ENCODE measurements at regions not wholly inside any gene's neighbourhood (a gene's known extent, or its start where the extent isn't known, plus 50 kb on each side); places are given as distances from the start of the nearest gene placed in this dataset.

DNA sequence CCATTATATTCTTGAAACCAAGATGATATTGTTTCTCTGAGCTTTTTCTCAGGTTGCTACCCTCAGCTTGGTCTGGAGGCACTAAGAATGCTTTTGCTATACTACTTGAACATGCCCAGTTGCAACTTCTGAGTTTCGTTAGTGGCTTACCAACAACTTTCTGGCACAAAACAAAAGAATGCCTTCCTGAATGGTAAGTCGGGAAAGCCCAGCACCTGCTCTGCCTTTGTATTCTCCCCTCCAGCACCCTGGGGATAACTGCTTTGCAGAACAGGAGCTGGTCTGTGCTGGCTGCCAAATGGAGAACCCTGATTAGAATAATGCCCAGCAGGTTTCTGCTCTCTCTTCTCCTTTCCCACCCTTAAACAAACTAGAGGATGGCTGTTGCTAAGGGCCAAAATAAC lies 149.3 kb downstream of the TGFB2 start:
- peaks cover 27% of the 10 kb centered on the region for H3K4me1 Mint-ChIP-seq (ENCODE audit: unreplicated experiment)
- no peaks in the 10 kb centered on the region for H3K9me3 Mint-ChIP-seq
- no peaks in the 10 kb centered on the region for H3K36me3 Mint-ChIP-seq
- DNase-seq (ENCODE audit: extremely low spot score, unreplicated experiment) = no peak
- TF ChIP-seq, protein P1, sequence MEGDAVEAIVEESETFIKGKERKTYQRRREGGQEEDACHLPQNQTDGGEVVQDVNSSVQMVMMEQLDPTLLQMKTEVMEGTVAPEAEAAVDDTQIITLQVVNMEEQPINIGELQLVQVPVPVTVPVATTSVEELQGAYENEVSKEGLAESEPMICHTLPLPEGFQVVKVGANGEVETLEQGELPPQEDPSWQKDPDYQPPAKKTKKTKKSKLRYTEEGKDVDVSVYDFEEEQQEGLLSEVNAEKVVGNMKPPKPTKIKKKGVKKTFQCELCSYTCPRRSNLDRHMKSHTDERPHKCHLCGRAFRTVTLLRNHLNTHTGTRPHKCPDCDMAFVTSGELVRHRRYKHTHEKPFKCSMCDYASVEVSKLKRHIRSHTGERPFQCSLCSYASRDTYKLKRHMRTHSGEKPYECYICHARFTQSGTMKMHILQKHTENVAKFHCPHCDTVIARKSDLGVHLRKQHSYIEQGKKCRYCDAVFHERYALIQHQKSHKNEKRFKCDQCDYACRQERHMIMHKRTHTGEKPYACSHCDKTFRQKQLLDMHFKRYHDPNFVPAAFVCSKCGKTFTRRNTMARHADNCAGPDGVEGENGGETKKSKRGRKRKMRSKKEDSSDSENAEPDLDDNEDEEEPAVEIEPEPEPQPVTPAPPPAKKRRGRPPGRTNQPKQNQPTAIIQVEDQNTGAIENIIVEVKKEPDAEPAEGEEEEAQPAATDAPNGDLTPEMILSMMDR (conservative IDR thresholded peaks at IDR 0.05) = no peak
- no peaks in the 10 kb centered on the region for H3K27me3 Mint-ChIP-seq
- no peak overlapping the region for H3K4me3 Mint-ChIP-seq
- no peak overlapping the region for H3K27ac Mint-ChIP-seq

DNA sequence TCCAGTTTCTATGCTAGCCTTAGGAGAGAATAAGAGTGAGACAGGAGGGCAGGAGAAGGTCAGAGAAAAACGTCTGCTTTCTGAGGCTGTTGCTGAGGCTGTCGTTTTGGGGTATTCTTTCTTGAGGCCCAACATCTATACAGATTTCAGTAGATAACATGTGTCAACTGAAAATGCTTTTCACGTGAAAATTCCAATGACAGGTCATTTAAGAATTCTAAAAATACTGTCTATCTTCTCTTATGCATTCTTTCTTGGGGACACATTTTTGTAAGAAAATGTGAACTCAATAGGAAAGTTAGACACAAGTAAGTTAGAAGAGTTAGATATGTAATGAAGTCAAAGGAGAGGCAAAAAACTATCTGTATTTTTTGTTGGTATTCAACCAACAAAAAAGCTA lies 150.8 kb downstream of the TGFB2 start:
- no peaks in the 10 kb centered on the region for H3K27me3 Mint-ChIP-seq
- H3K4me3 Mint-ChIP-seq = no peak overlapping the region
- H3K9me3 Mint-ChIP-seq = no peaks in the 10 kb centered on the region
- no peak for DNase-seq (ENCODE audit: extremely low spot score, unreplicated experiment)
- no peak overlapping the region for H3K27ac Mint-ChIP-seq
- no peaks in the 10 kb centered on the region for H3K36me3 Mint-ChIP-seq
- TF ChIP-seq, protein P1 (conservative IDR thresholded peaks at IDR 0.05) = no peak
- peaks cover 27% of the 10 kb centered on the region for H3K4me1 Mint-ChIP-seq (ENCODE audit: unreplicated experiment)

DNA sequence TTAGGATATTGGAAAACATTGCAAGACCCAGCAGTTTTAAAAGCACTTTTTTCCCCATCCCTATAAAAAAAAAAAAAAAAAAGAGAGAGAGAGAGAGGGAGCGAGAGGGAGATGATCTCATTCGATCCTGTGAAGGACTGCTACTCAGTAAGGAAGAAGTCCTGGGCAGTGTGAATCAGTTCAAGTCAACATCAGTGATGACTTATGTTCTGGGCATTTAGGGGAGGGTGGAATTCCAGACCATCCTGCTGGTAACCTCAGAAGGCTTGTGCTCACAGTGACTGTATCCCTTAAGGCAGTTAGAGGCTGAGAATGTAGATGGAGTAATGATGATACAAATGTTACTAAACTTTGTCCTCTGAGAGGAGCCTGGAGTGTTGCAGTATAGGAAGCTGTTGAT lies 151.4 kb downstream of the TGFB2 start:
- no peak overlapping the region for H3K27ac Mint-ChIP-seq
- H3K4me1 Mint-ChIP-seq (ENCODE audit: unreplicated experiment) = peaks cover 27% of the 10 kb centered on the region
- H3K27me3 Mint-ChIP-seq = no peaks in the 10 kb centered on the region
- no peaks in the 10 kb centered on the region for H3K36me3 Mint-ChIP-seq
- no peaks in the 10 kb centered on the region for H3K9me3 Mint-ChIP-seq
- DNase-seq (ENCODE audit: extremely low spot score, unreplicated experiment) = no peak
- no peak overlapping the region for H3K4me3 Mint-ChIP-seq
- TF ChIP-seq, protein P1 (conservative IDR thresholded peaks at IDR 0.05) = no peak

DNA sequence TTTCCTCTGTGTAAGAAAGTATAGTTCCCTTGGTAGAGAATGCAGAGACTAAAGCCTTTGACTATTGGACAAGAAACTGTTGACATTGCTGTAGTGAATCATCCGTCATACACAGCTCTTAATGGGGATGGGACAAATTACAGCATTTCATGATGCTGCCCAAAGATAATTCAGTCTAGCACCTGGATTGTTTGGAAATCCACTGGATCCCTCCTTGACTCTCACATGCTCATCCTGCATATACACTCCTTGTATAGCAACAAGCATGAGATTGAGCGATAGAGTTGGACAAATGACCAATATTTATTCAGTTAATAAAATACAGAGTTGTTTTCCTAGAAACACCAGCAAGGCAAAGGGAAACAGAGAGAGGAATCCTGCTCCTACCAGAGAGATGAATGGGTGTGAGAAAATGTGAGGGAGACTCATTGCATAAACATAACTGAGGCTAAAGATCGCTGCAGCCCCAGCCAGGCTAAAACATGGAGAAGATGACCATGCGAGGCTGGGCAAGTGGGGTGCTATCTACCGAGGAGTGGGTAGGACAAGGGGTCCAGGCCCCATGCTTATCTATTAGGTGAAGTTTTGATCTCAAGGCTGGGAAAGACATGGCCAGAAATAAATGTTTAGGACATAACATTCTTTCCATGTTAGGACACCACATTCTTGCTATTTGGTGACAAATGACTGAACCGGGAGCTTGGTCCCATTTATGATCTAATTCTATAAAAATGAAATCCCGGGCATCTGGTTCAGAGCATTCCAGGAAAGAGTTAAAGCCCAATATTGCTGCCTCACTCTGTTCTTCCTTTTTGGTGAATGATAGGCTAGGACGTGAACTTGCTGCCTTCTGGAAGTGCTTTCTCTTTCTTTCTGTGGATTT lies 153.2 kb downstream of the TGFB2 start:
- H3K36me3 Mint-ChIP-seq = no peaks in the 10 kb centered on the region
- H3K27me3 Mint-ChIP-seq = no peaks in the 10 kb centered on the region
- H3K4me3 Mint-ChIP-seq = peak overlapping the region; percentile 17
- H3K9me3 Mint-ChIP-seq = no peaks in the 10 kb centered on the region
- peak overlapping the region; percentile 59 for H3K27ac Mint-ChIP-seq
- no peak for DNase-seq (ENCODE audit: extremely low spot score, unreplicated experiment)
- H3K4me1 Mint-ChIP-seq (ENCODE audit: unreplicated experiment) = peaks cover 27% of the 10 kb centered on the region
- TF ChIP-seq, protein P1 (conservative IDR thresholded peaks at IDR 0.05) = no peak

DNA sequence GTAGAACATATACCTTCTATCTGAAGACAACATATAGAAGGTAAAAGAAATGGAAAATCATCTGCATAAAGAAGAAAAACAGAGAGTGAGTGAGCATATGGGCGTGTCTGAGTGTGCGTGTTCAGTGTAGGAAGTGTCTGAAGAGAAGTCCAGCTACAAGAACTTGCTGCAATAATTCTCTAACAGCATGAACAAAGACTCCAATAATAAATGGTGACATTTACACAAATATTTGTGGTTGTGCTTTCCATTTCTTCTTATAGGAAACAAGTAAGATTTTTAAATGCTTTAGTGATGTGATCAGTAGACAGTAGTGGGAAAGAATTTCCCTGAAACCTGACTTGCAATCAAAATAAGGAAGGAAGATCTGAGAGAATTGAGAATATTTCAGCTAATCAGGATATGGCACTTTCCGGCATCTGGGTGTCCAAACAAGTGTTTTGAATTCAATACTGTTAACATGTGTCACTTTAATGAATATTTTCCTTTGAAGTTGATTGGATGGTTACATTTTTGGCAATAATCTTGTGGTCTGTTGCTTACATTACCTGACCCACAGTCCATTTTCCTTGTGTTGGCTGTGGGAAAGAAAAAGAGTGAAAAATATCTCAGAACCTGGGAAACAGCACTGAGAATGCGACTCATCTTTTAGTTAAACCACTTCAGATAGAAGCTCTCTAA lies 154.0 kb downstream of the TGFB2 start:
- Mint-ChIP-seq H3K9me3 (no peaks in the 10 kb centered on the region), H3K27ac (peak overlapping the region; percentile 59), H3K27me3 (no peaks in the 10 kb centered on the region), H3K4me1 (ENCODE audit: unreplicated experiment) (peaks cover 22% of the 10 kb centered on the region), H3K4me3 (peak overlapping the region; percentile 17), H3K36me3 (no peaks in the 10 kb centered on the region)
- no peak for DNase-seq (ENCODE audit: extremely low spot score, unreplicated experiment)
- TF ChIP-seq, protein P1 (conservative IDR thresholded peaks at IDR 0.05) = no peak
